ENCODE measurements at regions not wholly inside any gene's neighbourhood (a gene's known extent, or its start where the extent isn't known, plus 50 kb on each side); places are given as distances from the start of the nearest gene placed in this dataset.

- no peak for TF ChIP-seq RAD21 (IDR thresholded peaks at IDR 0.05; ENCODE audit: low read depth)
- TF ChIP-seq ZBTB7A (IDR thresholded peaks at IDR 0.05; ENCODE audit: low read depth): no peak
- no peak for TF ChIP-seq MAX (IDR thresholded peaks at IDR 0.05)
- TF ChIP-seq EGR1 (IDR thresholded peaks at IDR 0.05): no peak
- no peak for TF ChIP-seq CREB1 (IDR thresholded peaks at IDR 0.05; ENCODE audit: low read depth)
- no peak for TF ChIP-seq YY1 (IDR thresholded peaks at IDR 0.05; ENCODE audit: low read depth)
- no peak for TF ChIP-seq TAF1 (IDR thresholded peaks at IDR 0.05; ENCODE audit: low read depth)
- TF ChIP-seq EP300 (IDR thresholded peaks at IDR 0.05; ENCODE audit: borderline replicate concordance): no peak
These were observed 148.4 kb downstream of the PSMG1 start for GRCh38 chr21:39034590-39035536.

Measured in Ishikawa (cell line).